ENCODE measurements at regions not wholly inside any gene's neighbourhood (a gene's known extent, or its start where the extent isn't known, plus 50 kb on each side); places are given as distances from the start of the nearest gene placed in this dataset.

GRCh38 chr10:29865700-29866355 lies 193.6 kb downstream of the JCAD start:
- no peak for TF ChIP-seq CTCF (IDR thresholded peaks at IDR 0.05)
- TF ChIP-seq POLR2A (IDR thresholded peaks at IDR 0.05), result no peak

All from lower leg skin (tissue), 3 donors.